GM18909 (cell line): ENCODE measurements at regions not wholly inside any gene's neighbourhood (a gene's known extent, or its start where the extent isn't known, plus 50 kb on each side); places are given as distances from the start of the nearest gene placed in this dataset.
A peak's percentile ranks its signal among the peaks of the same experiment; 100 is the strongest.
"Not testable (repeated sequence)": the region's sequence is repeated elsewhere in the genome, so short reads cannot be mapped to it uniquely, and the experiment has no call there.

Experiments used
- ATAC-seq: cut with Tn5 transposase; IDR thresholded peaks from one replicate; pipeline ENCODE4 v1.9.1; 2021; ENCODE audit warnings: mild to moderate bottlenecking; ENCODE audit not compliant: unreplicated experiment, poor library complexity

DNA sequence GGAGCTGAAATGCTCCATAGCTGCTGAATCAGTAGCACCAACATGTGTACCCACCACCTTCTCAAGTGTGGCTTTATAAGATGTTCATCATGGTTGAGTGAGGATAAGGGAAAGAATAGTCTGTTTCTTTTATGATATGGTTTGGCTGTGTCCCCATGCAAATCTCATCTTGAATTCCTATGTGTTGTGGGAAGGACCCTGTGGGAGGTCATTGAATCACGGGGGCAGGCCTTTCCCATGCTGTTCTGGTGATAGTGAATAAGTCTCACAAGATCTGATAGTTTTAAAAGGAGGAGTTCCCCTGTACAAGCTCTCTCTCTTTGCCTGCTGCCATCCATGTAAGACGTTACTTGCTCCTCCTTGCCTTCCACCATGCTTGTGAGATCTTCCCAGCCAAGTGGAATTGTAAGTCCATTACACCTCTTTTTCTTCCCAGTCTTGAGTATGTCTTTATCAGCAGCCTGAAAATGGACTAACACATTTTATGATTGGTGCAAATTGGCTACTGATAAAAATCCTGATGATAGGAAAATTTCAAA, 799.9 kb downstream of the TNS3 start:
- no peak for ATAC-seq

DNA sequence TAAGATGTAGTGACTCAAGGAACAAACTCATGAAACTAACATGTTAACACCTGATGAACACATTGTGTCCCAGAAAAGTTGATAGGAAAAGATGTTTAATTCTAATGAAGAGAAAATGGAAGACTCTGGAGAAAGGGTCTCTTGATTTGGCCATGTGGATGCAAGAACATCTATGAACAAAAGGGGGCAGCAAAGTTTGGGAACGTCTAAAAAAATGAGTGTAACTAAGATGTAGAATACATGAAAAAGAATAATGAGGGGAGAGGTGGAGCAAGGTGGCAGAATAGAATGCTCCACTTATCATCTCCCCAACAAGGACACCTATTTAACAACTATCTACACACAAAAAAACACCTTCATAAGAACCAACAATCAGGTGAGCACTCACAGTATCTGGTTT, 805.1 kb downstream of the TNS3 start:
- ATAC-seq, result no peak

DNA sequence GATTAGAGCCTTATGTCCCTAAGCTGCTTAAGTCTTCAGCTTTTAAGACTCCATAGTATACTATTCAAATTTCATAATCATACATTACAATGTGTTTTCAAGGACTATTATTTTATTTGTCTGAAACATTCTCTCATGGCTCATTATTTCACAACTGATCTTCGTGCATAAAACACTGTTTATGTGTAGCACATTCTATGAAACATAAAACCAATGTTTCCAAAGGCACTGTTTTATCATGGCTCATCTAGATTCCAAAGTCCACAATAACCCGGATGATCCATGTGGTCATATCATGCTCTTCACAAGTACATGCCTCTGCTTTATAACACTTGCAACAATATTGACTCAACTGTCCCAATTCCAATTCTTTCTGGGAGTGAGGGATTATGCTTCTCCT, 806.1 kb downstream of the TNS3 start:
- ATAC-seq, result no peak

DNA sequence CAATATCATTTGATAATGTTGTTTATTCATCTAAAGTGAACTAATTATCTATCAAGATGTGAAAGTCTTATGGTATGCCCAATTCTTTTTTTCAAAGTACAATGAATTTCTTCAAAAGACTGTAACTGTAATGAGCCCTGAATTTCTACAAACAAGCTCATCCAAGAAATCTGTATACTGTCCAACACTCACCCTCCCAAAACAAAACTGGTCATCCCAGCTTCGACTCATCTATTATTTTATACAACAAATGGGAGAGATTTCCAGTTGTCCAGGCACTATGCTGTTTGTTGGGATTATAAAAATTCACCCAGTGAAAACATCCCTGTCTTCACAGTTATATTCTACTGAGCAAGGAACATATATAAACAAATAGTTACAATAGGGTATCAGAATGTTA, 806.9 kb downstream of the TNS3 start:
- ATAC-seq, result no peak

DNA sequence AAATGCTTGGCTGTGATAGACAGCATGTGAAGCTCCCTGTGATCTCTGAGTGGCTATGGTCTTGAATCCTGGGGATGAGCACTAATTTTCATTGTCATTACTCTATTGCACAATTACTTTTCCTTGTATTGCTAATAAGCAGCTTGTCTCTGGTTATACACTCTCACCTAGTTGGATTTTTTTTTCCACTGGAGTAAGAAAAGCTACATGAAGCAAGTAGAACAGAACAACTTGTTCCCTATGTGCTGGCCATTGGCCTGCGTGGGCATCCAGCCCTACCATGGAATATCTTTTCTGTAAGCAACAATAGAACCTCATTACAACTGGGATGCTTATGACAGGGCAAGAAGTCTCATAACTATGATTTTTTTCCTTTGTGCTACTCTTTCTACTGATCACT, 807.4 kb downstream of the TNS3 start:
- no peak for ATAC-seq

DNA sequence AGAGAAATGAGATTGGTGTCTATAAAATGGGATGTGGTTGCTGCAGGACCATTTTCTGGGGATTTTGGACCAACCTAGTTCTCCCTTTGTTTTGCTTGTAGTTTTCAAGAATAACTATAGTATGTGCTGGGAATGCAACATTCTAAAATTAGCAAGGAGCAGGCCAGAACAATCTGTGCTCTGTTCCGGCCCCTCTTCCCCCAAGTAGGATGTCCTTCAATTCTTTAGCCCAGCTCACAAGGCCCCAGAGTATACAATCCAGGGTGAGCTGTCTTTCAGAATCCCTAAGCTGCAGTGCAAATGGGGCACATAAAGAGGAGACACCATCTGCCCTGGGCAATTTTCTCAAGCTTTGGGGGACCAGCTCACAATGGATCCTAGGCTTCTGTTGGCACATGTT, 809.1 kb downstream of the TNS3 start:
- ATAC-seq, result no peak

DNA sequence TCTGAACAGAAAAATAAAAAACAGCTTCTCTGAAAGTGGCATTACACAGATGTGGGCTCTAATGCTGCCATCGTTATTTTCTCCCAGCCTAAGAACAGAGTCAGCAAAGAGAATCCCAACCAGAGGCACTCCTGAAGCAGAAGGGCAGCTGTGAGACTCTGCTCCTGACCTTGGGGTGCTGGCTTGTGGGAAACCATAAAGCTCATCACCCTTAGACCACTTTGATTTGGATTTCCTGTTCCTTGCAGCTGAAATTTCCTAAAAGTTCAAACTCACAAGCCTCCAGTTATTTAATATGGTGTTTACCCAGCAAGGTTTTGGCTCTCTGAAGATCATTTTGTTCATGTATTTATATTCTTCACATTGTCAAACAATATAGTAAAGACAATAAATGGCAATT, 814.8 kb downstream of the TNS3 start:
- ATAC-seq, result no peak

DNA sequence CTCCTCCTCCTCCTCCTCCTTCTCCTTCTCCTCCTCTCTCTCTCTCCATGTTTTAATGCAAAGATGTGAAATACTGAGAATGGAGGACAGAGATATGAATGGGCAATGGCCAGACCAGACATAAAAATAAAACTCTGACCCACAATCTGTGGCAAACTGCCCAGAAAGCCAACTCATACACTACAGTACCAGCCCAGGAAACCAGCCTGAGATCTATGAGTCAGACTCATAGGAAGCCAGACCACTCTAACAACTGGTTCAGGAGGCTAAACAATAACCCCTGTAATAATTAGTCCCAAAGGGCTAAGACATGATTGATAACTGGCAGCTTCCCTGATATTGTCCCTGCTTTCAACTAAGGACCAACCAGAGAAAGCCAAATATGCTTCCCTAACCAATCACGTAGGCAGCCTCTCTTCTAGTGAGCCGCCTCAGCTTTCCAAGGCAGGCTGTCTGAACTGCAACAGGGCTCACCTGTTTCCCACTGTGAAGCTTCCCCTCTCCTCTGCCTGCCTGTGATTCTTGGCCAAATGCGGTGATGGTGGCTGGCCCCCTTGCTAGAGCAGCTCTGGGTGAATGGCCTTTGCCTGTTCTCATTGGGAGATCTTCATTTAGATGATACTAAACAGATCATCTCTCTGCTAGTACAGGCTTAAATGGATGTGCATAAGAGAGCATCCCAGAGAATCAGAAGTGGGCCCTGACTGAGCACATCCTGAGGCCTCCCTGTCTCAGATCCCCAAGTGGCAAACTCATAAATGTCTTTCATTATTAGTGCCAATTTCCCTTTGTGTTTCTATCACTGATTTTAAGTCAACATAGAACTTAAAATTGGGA, 817.6 kb downstream of the TNS3 start:
- peak; percentile 62 for ATAC-seq

DNA sequence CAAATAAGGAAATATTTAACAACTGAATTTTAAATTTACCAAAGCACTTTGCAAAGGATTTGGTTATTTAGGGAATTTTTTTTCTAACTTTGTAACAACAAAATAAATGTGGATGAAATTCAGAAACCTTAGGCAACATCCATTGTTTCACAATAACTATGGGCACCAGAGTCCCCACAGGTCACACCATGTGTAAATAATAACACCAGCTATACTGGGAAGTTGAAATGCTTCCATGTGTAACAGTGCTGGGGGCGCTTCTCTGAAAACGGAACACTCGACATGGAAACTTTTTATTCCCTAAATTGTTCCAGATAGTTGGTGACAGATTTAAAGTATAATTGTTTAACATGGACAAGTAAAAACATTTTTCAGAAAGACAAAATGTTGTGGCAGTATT, 818.6 kb downstream of the TNS3 start:
- ATAC-seq, result no peak

DNA sequence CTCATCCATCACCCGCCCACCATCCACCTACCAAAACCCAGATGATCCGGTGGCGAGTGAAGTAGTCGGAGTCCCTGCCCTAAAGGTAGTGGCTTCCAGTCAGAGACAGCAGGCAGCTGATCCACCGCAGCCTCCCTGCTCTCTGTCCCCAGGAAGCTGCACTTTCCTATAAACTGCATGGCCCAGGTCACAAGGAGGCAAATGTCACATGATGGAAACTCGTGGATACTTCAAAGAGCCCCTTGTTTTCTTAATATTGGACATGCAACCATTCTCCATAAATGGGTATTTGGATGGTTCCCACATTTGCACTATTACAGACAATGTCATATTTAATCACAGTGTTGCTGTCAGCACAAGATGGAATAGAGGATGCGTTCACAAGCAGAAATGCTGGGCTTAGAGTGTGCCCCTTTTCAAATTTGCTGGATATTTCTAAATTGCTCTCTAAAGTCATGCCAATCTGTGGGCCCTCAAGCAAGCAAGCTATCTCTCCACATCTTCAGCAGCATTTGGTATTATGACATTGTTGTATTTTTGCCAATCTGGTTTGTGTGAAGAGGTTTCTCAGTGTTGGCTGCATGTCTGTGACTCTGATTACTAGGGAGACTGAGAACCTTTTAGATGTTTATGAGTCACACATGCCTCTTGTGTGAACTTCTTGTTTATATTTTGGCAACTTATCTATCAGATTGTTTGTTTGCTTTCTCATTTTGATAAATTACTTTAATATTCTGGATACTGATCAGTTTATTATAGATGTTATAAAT, 822.0 kb downstream of the TNS3 start:
- ATAC-seq, result no peak

DNA sequence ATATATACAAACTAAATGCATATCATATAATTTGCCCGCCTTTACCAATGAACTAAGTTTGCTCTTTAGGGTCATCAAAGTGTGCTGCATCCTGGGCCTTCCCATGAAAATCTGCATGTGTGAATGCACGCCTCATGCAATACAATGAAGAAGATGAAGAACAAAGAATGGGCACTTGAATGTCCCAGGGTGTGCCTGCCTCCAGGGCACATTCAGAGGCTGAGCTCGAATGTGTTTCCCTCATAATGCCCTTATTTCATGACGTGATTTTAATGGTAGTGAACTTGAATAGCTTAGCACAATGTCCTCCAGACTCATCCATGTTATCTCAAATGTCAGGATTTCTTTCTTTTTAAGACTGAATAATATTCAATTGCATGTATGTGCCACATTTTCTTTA, 824.9 kb downstream of the TNS3 start:
- no peak for ATAC-seq

DNA sequence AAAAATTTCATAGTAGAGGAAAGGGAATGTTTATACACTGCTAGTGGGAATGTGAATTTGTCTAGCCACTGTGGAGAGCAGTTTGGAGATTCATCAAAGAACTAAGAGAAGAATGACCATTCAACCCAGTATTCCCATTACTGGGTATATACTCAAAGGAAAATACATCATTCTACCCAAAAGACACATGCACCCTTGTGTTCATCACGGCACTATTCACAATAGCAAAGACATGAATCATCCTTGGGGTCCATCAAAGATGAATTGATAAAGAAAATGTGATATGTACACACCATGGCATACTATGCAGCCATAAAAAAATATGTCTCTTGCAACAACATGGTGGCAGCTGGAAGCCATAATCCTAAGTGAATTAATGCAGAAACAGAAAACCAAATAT, 825.7 kb downstream of the TNS3 start:
- ATAC-seq, result no peak

DNA sequence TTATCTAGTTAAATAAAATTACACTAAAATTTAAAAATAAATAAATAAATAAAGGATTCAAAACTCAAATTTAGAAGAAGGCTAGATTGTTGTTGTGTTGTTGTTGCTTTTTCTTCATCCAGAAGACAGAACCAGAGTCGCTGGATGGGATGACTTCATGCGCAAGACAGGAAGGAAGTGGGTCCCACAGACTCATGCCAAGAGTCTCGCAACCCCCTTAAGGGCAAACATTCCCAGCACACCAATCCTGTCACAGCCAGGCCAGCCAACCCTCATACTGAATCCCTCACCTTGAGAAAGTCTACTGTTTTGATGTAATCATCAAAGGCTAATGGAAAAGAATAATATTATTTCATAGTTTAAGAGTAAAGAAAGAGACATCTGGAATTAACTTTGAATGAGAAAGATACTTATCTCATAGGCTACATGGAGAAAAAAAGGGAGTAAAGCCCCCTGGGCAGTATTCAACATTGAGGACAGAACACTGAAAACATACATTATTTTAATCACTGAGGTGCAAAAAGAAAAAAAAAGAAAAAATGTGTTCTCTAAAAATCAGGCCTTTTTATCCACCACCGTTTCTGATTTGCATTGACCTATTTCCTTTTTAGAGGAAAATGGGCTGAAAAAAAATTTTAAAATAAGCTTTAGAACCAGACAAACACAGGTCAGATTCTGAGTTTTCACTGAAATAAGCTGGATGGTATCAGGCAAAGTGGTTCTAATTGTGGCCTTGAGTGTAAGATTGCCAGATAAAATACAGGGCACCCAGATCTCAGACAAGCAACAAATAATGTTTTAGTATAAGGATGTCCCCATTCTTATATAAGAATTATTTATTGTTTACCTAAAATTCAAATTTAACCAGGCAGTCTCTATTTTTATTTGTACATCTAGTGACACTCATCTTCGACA, 826.5 kb downstream of the TNS3 start:
- ATAC-seq, result no peak

DNA sequence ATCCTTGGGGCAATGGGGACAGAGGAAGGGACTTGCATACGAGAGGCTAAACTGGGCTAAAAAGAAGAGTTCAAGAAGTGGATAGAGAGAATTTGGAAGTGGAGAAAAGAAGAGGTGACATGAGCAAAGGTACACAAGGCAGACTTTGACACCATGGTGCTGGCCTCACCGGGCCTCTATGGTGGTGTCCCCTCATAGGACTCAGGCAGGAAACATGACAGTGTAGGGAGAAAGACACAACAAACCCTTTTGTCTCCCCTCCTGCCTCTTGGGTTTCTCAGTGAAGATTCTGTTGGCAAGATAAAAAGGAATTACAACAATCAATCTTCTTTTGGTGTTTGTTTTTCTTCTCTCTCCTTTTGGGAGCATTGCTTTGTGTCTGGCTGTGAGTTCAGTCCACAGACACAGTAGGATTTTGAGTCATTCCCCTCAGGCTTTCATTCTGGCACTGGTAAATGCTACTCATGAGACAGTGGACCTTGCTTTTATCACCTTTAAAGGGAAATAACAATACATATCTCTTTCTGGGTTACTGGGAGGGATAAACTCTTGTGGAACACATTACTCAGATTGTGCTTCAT, 827.7 kb downstream of the TNS3 start:
- ATAC-seq, result no peak

DNA sequence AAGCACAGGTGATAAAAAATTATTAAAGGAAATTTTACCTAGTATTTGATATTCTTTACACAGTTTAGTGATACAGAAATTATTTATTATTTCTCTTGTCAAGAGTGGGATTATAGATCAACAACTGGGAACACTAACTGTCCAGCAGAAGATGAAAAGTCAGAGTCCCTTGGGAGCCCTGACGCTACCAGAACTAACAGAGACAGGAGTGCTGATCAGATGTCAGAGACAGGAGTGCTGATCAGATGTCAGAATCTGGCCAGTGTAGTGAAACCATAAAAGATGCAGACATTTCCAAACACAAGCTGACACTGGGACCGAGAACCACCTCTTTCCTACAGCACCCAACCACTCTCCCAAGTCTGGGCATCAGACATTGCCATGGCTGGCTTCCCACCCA, 828.2 kb downstream of the TNS3 start:
- ATAC-seq, result no peak

DNA sequence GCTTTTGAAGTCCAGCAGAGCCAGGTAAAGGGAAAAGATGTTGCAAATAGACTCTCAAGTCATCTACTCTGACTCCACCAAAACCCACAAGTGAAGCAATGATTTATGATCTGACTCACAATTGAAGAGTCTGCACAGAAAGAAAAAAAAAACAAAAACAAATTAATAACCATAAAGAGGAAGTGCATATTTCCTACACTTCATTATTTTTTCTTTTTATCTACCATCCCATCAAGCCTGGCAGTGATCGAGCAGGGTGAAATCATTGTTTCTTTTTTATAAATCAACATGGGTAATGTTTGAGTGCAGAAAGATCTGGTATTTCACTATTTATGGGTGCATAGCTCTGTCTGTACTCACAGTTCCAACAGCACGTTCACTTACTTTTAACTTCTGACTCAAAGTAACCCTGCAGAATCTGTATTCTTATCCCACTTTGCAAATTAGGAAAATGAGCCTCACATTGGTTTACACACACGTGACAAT, 829.0 kb downstream of the TNS3 start:
- ATAC-seq, result no peak

DNA sequence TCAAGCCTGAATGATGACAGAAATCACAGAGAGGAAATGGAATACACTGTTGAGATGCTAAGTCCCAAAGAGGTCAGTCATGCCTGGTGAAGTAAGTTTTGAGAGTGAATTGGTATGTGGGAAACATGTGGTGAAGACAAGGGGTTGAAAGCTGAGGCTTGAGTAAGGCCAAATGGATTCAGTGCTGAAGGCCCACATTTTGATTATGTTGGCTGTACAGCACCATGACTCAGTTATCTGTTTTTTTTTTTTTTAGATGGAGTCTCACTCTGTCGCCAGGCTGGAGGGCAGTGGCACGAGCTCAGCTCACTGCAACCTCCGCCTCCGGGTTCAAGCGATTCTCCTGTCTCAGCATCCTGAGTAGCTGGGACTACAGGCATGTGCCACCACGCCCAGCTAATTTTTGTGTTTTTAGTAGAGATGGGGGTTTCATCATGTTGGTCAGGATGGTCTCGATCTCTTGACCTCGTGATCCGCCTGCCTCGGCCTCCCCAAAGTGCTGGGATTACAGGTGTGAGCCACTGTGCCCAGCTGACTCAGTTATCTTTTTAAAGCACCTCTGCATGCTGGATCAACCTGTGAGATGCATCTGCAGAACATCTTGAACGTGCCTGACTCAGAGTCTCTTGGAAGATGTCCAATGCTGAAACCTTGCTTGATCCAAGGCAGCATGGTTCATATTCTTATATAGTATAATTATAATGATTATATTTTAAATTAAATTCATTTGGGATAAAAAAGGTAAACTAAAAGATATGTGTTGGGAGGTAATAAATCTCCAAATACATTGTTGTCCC, 829.8 kb downstream of the TNS3 start:
- ATAC-seq, result not testable (repeated sequence)

DNA sequence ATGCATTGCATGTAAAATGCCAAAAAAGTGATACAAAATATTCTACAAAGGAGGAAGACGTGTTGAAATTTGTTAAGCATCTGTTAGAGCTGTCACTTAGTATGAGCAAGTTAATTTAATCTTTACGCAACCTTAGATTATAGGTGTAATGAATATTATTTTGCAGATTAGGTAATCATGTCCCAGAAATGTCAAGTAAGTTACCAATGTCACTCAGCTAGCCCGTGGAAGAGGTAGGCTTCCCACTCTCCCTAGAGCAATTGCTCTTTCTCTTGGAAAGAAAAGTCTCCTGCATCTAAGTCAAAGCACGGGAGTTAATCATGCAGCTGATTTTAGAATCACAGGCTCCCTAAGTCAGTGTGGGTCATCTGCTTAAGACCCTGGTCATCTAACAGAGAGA, 830.4 kb upstream of the IGFBP3 start:
- ATAC-seq, result no peak

DNA sequence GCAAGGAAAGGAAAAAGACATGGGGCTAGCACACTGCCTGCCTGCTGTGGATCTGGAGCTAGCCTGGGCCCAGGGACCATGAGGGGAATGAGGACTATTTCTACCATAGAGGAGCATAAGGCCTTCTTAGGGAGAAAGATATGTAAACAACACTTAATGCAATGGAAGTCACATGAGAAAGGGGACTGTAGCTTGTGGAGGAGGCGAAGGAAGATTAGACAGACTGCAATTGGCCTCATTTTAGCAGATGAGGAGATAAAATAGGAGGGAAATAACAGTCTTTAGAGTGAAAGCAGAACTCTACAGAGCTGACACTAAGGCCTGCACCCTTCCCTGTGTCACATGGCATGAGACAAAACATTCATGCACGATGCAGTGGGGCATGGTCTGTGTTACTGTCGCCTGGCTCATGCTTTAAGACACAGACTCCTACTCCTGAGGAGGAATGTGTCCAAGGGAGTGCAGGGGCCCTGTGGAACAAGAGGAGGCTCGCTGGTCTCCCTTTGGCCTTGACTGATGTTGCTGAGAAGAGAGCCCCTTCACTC, 829.3 kb upstream of the IGFBP3 start:
- no peak for ATAC-seq
